ENCODE measurements at regions not wholly inside any gene's neighbourhood (a gene's known extent, or its start where the extent isn't known, plus 50 kb on each side); places are given as distances from the start of the nearest gene placed in this dataset.

DNA sequence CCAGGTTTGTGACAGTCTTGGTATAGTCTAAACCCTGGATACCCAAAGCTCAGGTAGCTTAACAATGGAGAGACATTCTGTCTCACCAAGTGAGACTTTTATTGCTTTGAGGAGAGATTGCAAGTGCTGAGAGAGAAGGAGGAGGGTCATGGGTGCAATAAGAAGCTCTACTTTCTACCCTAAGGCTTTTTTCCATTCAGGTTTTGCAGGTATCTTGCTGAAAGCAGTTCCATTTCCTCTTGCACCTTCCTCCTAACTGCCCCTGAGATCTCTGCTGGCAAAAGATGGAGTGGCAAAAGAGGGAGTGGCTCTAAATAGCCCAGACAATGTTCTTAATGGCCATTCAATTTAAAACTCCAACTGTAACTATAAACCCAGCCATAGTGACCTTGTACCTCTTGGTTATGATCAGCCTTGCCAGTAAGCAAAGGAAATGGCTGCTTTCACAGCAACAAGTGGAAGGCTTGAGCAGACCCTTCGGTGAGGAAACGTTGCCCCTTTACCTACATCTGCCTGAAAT, 105.6 kb upstream of the CPEB2 start:
- H3K36me3 ChIP-seq (ENCODE audit: control insufficient read depth in 2 of 2, insufficient read depth in 1 of 2, low read length in 2 of 2), result no peaks in the 10 kb centered on the region
- H3K4me1 ChIP-seq (ENCODE audit: control insufficient read depth, insufficient read depth, low read length), result no peaks in the 10 kb centered on the region
- H3K9me3 ChIP-seq (ENCODE audit: control insufficient read depth, insufficient read depth, low read depth, low read length), result no peaks in the 10 kb centered on the region
- no peak overlapping the region for H3K4me3 ChIP-seq (ENCODE audit: low read depth, low read length)
- H3K27ac ChIP-seq (ENCODE audit: extremely low read depth, low read depth, low read length), result no peak overlapping the region
- TF ChIP-seq, protein P1, sequence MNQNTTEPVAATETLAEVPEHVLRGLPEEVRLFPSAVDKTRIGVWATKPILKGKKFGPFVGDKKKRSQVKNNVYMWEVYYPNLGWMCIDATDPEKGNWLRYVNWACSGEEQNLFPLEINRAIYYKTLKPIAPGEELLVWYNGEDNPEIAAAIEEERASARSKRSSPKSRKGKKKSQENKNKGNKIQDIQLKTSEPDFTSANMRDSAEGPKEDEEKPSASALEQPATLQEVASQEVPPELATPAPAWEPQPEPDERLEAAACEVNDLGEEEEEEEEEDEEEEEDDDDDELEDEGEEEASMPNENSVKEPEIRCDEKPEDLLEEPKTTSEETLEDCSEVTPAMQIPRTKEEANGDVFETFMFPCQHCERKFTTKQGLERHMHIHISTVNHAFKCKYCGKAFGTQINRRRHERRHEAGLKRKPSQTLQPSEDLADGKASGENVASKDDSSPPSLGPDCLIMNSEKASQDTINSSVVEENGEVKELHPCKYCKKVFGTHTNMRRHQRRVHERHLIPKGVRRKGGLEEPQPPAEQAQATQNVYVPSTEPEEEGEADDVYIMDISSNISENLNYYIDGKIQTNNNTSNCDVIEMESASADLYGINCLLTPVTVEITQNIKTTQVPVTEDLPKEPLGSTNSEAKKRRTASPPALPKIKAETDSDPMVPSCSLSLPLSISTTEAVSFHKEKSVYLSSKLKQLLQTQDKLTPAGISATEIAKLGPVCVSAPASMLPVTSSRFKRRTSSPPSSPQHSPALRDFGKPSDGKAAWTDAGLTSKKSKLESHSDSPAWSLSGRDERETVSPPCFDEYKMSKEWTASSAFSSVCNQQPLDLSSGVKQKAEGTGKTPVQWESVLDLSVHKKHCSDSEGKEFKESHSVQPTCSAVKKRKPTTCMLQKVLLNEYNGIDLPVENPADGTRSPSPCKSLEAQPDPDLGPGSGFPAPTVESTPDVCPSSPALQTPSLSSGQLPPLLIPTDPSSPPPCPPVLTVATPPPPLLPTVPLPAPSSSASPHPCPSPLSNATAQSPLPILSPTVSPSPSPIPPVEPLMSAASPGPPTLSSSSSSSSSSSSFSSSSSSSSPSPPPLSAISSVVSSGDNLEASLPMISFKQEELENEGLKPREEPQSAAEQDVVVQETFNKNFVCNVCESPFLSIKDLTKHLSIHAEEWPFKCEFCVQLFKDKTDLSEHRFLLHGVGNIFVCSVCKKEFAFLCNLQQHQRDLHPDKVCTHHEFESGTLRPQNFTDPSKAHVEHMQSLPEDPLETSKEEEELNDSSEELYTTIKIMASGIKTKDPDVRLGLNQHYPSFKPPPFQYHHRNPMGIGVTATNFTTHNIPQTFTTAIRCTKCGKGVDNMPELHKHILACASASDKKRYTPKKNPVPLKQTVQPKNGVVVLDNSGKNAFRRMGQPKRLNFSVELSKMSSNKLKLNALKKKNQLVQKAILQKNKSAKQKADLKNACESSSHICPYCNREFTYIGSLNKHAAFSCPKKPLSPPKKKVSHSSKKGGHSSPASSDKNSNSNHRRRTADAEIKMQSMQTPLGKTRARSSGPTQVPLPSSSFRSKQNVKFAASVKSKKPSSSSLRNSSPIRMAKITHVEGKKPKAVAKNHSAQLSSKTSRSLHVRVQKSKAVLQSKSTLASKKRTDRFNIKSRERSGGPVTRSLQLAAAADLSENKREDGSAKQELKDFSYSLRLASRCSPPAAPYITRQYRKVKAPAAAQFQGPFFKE (tag by site-specific recombination; IDR thresholded peaks at IDR 0.05; ENCODE audit: borderline replicate concordance), result no peak
- TF ChIP-seq ZNF792 (tag by site-specific recombination; IDR thresholded peaks at IDR 0.05) (no peak), ZNF19 (tag by site-specific recombination; IDR thresholded peaks at IDR 0.05; ENCODE audit: low read depth) (no peak), EGR2 (tag by site-specific recombination; IDR thresholded peaks at IDR 0.05; ENCODE audit: low read depth) (no peak), ZNF837 (tag by site-specific recombination; IDR thresholded peaks at IDR 0.05) (no peak), ZNF677 (tag by site-specific recombination; IDR thresholded peaks at IDR 0.05) (no peak)
- TF ChIP-seq, protein P2, sequence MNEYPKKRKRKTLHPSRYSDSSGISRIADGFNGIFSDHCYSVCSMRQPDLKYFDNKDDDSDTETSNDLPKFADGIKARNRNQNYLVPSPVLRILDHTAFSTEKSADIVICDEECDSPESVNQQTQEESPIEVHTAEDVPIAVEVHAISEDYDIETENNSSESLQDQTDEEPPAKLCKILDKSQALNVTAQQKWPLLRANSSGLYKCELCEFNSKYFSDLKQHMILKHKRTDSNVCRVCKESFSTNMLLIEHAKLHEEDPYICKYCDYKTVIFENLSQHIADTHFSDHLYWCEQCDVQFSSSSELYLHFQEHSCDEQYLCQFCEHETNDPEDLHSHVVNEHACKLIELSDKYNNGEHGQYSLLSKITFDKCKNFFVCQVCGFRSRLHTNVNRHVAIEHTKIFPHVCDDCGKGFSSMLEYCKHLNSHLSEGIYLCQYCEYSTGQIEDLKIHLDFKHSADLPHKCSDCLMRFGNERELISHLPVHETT (tag by site-specific recombination; IDR thresholded peaks at IDR 0.05), result no peak
- TF ChIP-seq, protein P3, sequence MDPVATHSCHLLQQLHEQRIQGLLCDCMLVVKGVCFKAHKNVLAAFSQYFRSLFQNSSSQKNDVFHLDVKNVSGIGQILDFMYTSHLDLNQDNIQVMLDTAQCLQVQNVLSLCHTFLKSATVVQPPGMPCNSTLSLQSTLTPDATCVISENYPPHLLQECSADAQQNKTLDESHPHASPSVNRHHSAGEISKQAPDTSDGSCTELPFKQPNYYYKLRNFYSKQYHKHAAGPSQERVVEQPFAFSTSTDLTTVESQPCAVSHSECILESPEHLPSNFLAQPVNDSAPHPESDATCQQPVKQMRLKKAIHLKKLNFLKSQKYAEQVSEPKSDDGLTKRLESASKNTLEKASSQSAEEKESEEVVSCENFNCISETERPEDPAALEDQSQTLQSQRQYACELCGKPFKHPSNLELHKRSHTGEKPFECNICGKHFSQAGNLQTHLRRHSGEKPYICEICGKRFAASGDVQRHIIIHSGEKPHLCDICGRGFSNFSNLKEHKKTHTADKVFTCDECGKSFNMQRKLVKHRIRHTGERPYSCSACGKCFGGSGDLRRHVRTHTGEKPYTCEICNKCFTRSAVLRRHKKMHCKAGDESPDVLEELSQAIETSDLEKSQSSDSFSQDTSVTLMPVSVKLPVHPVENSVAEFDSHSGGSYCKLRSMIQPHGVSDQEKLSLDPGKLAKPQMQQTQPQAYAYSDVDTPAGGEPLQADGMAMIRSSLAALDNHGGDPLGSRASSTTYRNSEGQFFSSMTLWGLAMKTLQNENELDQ (tag by site-specific recombination; IDR thresholded peaks at IDR 0.05; ENCODE audit: low read depth), result no peak
- POLR2A ChIA-PET, result no interaction called here
- CTCF ChIA-PET, result interaction anchor here (0.7 kb wide), 1 partner anchor 167 kb away, joined by 3 read pairs; no protein-coding TSS in a partner anchor

DNA sequence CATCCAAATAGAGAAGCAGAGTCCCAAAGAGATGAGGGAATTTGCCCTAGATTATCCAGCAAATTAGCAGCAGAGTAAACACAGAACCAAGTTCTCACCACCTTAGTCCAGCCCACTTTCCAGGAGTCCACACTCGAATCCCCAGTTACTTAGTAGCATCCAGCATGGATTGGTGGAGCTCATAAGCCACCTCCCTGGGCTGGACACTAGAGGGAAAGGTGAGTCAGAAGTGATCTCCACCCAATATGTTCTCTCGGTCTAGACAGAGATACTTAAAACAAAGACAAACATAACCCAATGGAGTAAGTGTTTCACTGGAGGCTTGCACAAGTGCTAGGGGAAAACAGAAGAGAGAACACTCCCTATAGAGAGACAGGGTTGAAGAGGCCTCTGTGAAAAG, 105.1 kb upstream of the CPEB2 start:
- ChIA-PET POLR2A (no interaction called here), CTCF (no interaction called here)
- TF ChIP-seq, protein P4, sequence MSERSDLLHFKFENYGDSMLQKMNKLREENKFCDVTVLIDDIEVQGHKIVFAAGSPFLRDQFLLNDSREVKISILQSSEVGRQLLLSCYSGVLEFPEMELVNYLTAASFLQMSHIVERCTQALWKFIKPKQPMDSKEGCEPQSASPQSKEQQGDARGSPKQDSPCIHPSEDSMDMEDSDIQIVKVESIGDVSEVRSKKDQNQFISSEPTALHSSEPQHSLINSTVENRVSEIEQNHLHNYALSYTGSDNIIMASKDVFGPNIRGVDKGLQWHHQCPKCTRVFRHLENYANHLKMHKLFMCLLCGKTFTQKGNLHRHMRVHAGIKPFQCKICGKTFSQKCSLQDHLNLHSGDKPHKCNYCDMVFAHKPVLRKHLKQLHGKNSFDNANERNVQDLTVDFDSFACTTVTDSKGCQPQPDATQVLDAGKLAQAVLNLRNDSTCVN (tag by site-specific recombination; optimal IDR thresholded peaks at IDR 0.05), result no peak
- TF ChIP-seq, protein P5, sequence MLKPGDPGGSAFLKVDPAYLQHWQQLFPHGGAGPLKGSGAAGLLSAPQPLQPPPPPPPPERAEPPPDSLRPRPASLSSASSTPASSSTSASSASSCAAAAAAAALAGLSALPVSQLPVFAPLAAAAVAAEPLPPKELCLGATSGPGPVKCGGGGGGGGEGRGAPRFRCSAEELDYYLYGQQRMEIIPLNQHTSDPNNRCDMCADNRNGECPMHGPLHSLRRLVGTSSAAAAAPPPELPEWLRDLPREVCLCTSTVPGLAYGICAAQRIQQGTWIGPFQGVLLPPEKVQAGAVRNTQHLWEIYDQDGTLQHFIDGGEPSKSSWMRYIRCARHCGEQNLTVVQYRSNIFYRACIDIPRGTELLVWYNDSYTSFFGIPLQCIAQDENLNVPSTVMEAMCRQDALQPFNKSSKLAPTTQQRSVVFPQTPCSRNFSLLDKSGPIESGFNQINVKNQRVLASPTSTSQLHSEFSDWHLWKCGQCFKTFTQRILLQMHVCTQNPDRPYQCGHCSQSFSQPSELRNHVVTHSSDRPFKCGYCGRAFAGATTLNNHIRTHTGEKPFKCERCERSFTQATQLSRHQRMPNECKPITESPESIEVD (tag by site-specific recombination; IDR thresholded peaks at IDR 0.05), result no peak
- no peak for TF ChIP-seq TRIM28 (IDR thresholded peaks at IDR 0.05; ENCODE audit: borderline replicate concordance, low read length)
- Histone ChIP-seq H3K9me3 (ENCODE audit: control insufficient read depth, insufficient read depth, low read depth, low read length) (no peaks in the 10 kb centered on the region), H3K4me1 (ENCODE audit: control insufficient read depth, insufficient read depth, low read length) (no peaks in the 10 kb centered on the region), H3K36me3 (ENCODE audit: control insufficient read depth in 2 of 2, insufficient read depth in 1 of 2, low read length in 2 of 2) (no peaks in the 10 kb centered on the region), H3K4me3 (ENCODE audit: low read depth, low read length) (no peak overlapping the region), H3K27ac (ENCODE audit: extremely low read depth, low read depth, low read length) (no peak overlapping the region)

All from HEK293 (cell line).